Pancreas (tissue), 10 donors: ENCODE measurements at regions not wholly inside any gene's neighbourhood (a gene's known extent, or its start where the extent isn't known, plus 50 kb on each side); places are given as distances from the start of the nearest gene placed in this dataset.

ENCODE experiments used
- ATAC-seq, 4 donors: fragments of 200-7000 bp; cut with Tn5 transposase; one replicate each; pipeline versions ENCODE4 v1.8.0 to v1.9.1; 2020; ENCODE audit warnings: mild to moderate bottlenecking in 4 of 4, moderate library complexity in 4 of 4
- DNase-seq, 6 donors: peaks; one replicate each; pipeline ENCODE4 v3.0.0-alpha.2; 2020
- FAIRE-seq: peaks from 2 replicates; lab custom pipeline; 2012; peaks lifted over from hg19 to GRCh38; lab: Jason Lieb, UNC
- H3K27ac ChIP-seq, 4 donors: fragments of 200-600 bp; sonication (generic); 1 replicate in 3 of 4; 2 replicates in 1 of 4; pipeline versions ENCODE4 v1.5.0 to v1.8.0; 2020
- H3K27me3 ChIP-seq, 4 donors: fragments of 200-600 bp; one replicate each; pipeline ENCODE4 v1.8.0; 2021
- H3K36me3 ChIP-seq, 3 donors: fragments of 200-600 bp; sonication (generic) in 1 of 3; one replicate each; pipeline versions ENCODE4 v1.5.0 to v1.8.0; 2020 to 2021
- H3K4me1 ChIP-seq, 3 donors: fragments of 200-600 bp; one replicate each; pipeline ENCODE4 v1.8.0; 2021
- H3K4me3 ChIP-seq, 4 donors: fragments of 200-600 bp; sonication (generic) in 2 of 4; one replicate each; pipeline versions ENCODE4 v1.5.0 to v1.8.0; 2020 to 2021
- H3K9me3 ChIP-seq, 4 donors: fragments of 200-600 bp; one replicate each; pipeline ENCODE4 v1.8.0; 2021
- CTCF ChIP-seq, 4 donors: fragments of 200-600 bp; sonication (generic) in 3 of 4; IDR thresholded peaks; one replicate each; pipeline versions ENCODE4 v1.5.0 to v1.8.0; 2021; ENCODE audit warnings: antibody characterized with exemption in 4 of 4
- WGBS, 2 donors: extraction: QIAGEN DNeasy Blood & Tissue Kit; methylation state at CpG; one replicate each; pipeline ENCODE4 v1.1.7; 2013; 5-methylcytosine and 5-hydroxymethylcytosine counted together
- intact Hi-C, 3 donors: fragments of 100-400 bp; cut with DNase I; formaldehyde crosslinking; loops; one replicate each; pipeline versions ENCODE4 v1.11.1 to v1.14.2; 2022
- donor health status: healthy with polysubstance abuse.
- donor health status: DM: no; HTN: no; CAD: no; lungs with moderate emphysema.
- donor health status: DM: no; HTN: no; CAD: no.
- donor health status: control.
- donor health status: control.
- donor health status: Bipolar disorder and iron deficiency.
- donor health status: DM: yes; HTN: yes; CAD: no.
- donor health status: DM: no; HTN: no; CAD: no.
- donor health status: DM: no; HTN: no; CAD: no.
- donor health status: DM: yes; HTN: yes; CAD: no.

DNA sequence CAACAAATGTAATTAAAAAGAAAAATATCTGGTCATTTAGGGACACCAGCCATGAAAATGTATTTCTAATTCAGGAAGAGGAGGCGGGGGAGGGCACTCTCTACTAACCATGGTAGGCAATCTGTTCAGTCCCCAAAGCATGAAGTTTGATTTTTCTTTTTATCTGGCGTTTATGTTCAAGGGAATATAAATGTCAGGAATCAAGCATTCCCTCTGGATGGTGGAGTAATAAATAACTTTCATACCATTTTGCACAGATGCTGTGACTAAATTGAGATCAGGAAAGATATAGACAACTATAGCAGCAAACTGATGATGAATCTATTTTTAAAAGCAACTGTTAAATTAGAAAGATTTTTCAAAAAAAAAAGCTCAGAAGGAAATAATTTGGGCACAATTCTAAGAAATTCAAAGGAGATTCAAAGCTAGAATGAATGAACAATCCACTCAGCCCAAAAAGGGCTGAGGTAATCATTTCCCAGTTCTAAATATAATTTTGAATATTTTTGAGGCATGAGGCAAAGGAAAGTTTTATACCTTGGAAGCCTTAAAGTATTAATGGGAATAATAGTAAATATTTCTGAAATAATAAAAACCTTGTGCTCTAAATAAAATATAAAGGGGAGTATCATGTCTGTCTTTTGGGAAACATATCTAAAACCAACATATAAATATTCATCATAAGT, 146.4 kb upstream of the POU2AF2 start:
- no peaks in the 10 kb centered on the region for H3K4me1 ChIP-seq
- DNase-seq = no peak
- no peak for FAIRE-seq
- intact Hi-C loops = no loop called here
- H3K36me3 ChIP-seq = no peaks in the 10 kb centered on the region
- WGBS, 2 donors = 56 to 73% methylated on average over 2 of the region's 2 CpGs
- no peak overlapping the region for H3K27ac ChIP-seq
- H3K9me3 ChIP-seq = no peaks in the 10 kb centered on the region
- no peaks in the 10 kb centered on the region for H3K27me3 ChIP-seq
- TF ChIP-seq CTCF (IDR thresholded peaks at IDR 0.05) = no peak
- no peak overlapping the region for H3K4me3 ChIP-seq
- ATAC-seq = no peak

GRCh38 chr11:111098091-111098490, 147.4 kb upstream of the POU2AF2 start:
- ATAC-seq (no peak), FAIRE-seq (no peak), DNase-seq (no peak)
- H3K9me3 ChIP-seq = no peaks in the 10 kb centered on the region
- H3K27me3 ChIP-seq = no peaks in the 10 kb centered on the region
- H3K36me3 ChIP-seq = no peaks in the 10 kb centered on the region
- no peak overlapping the region for H3K27ac ChIP-seq
- H3K4me3 ChIP-seq = no peak overlapping the region
- no peak for TF ChIP-seq CTCF (IDR thresholded peaks at IDR 0.05)
- 84 to 87% methylated on average over 1 of the region's 1 CpG for WGBS, 2 donors
- no peaks in the 10 kb centered on the region for H3K4me1 ChIP-seq
- intact Hi-C loops = no loop called here

DNA sequence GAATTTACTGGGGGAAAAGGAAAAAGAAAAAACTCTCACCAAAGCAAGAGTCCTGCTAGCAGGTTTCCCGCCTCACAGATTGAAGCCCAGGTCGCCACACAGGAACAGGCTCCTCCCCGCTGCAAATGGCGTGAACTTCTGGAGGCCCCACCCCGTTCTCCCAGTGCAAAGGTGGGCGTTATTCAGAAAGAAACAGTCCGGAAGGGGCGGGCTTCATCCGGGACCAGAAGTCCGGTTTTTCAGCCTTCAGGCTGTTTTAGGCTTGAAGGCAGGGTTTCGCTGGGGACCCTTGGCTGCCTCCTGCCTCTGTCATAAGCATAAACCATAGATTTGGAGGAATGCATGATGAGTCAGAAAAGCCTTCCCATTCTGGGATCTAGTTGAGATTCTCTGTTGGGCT, 148.3 kb upstream of the POU2AF2 start:
- Histone ChIP-seq H3K27me3 (no peaks in the 10 kb centered on the region), H3K27ac (no peak overlapping the region), H3K9me3 (no peaks in the 10 kb centered on the region), H3K36me3 (no peaks in the 10 kb centered on the region), H3K4me3 (peak overlapping the region in 1 of 4 donors; percentile 19), H3K4me1 (no peaks in the 10 kb centered on the region)
- peak in 3 of 4 donors; percentile 41 to 83 (median 46) for ATAC-seq
- FAIRE-seq = no peak
- intact Hi-C loops = no loop called here
- DNase-seq = peak in 3 of 6 donors; percentile 9 to 35 (median 27)
- WGBS, 2 donors = 25 to 26% methylated on average over 11 of the region's 11 CpGs
- TF ChIP-seq CTCF (IDR thresholded peaks at IDR 0.05) = no peak

DNA sequence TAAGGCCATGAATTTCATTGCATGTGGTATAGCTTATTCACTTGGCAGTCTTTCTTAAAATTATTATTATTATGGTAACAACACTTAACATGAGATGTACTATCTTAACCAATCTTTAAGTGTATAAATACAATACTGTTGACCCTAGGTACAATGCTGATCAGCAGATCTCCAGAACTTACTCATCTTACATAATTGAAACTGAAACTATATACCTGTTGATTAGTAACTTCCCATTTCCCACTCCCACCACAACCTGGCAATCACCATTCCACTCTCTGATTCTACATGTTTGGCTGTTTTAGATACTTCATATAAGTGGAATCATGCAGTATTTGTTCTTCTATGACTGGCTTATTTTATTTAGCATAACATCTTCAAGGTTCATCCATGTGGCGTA, 150.2 kb upstream of the POU2AF2 start:
- H3K4me1 ChIP-seq = no peaks in the 10 kb centered on the region
- ATAC-seq (no peak), FAIRE-seq (no peak), DNase-seq (no peak)
- no peak overlapping the region for H3K4me3 ChIP-seq
- no peaks in the 10 kb centered on the region for H3K36me3 ChIP-seq
- H3K9me3 ChIP-seq = no peaks in the 10 kb centered on the region
- H3K27ac ChIP-seq = no peak overlapping the region
- H3K27me3 ChIP-seq = no peaks in the 10 kb centered on the region
- intact Hi-C loops = no loop called here
- TF ChIP-seq CTCF (IDR thresholded peaks at IDR 0.05) = no peak
- 81 to 91% methylated on average over 1 of the region's 1 CpG for WGBS, 2 donors

DNA sequence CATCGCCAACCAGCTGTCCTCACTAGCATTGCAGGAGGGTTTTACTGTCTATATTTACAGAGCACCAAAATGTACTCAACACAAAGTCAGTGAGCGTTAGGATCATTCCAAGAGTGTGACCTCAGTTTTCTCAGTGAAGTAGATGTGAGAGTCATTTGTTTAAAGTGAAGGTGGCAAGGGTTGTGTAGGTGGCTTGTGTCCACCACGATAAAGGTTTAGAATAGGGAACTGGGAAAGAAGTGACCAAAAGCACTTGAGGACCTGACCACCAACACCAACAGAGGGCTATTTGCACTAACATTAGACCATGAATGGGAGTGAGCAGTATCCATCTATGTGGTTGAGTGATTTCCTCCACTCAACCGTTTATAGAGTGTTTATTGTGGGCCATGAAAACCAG, 152.5 kb upstream of the POU2AF2 start:
- FAIRE-seq (no peak), DNase-seq (no peak), ATAC-seq (no peak)
- no peak overlapping the region for H3K4me3 ChIP-seq
- TF ChIP-seq CTCF (IDR thresholded peaks at IDR 0.05) = no peak
- intact Hi-C loops = no loop called here
- WGBS, 2 donors = 66 to 76% methylated on average over 4 of the region's 4 CpGs
- no peaks in the 10 kb centered on the region for H3K4me1 ChIP-seq
- no peak overlapping the region for H3K27ac ChIP-seq
- no peaks in the 10 kb centered on the region for H3K36me3 ChIP-seq
- no peaks in the 10 kb centered on the region for H3K9me3 ChIP-seq
- no peaks in the 10 kb centered on the region for H3K27me3 ChIP-seq
